Choroid plexus epithelial cell (primary cell): ENCODE measurements at regions not wholly inside any gene's neighbourhood (a gene's known extent, or its start where the extent isn't known, plus 50 kb on each side); places are given as distances from the start of the nearest gene placed in this dataset.

Experiments used
- DNase-seq: peaks from one replicate; pipeline ENCODE4 v3.0.0-alpha.2; 2010; ENCODE audit warnings: low read depth
- H3K4me3 ChIP-seq: 2 replicates; pipeline ENCODE4 v1.5.1; 2011; ENCODE audit warnings: low read depth, mild to moderate bottlenecking, control low read depth, low read length, moderate library complexity
- CTCF ChIP-seq: conservative IDR thresholded peaks from 2 replicates; pipeline ENCODE4 v1.5.1; 2011; ENCODE audit warnings: low read depth, mild to moderate bottlenecking, control low read depth, inconsistent platforms, low read length, moderate library complexity

- no peak for DNase-seq
- TF ChIP-seq CTCF: no peak
- H3K4me3 ChIP-seq: no peak overlapping the region
Observed at GRCh38 chr14:36021030-36021422, 155.5 kb downstream of the PTCSC3 start.

- TF ChIP-seq CTCF: no peak
- no peak overlapping the region for H3K4me3 ChIP-seq
- DNase-seq: no peak
Observed at GRCh38 chr14:36020120-36021029, 156.1 kb downstream of the PTCSC3 start.

- TF ChIP-seq CTCF: no peak
- no peak overlapping the region for H3K4me3 ChIP-seq
- DNase-seq: no peak
Observed at GRCh38 chr14:36019126-36019525, 157.4 kb downstream of the PTCSC3 start.

GRCh38 chr14:36014236-36014635 lies 162.3 kb downstream of the PTCSC3 start:
- H3K4me3 ChIP-seq: no peak overlapping the region
- TF ChIP-seq CTCF: no peak
- no peak for DNase-seq

GRCh38 chr14:36013483-36013882 lies 163.0 kb downstream of the PTCSC3 start:
- no peak for DNase-seq
- no peak for TF ChIP-seq CTCF
- H3K4me3 ChIP-seq: no peak overlapping the region

GRCh38 chr14:36012621-36013020 lies 163.9 kb downstream of the PTCSC3 start:
- TF ChIP-seq CTCF: no peak
- DNase-seq: no peak
- H3K4me3 ChIP-seq: no peak overlapping the region

- no peak for TF ChIP-seq CTCF
- DNase-seq: no peak
- no peak overlapping the region for H3K4me3 ChIP-seq
Observed at GRCh38 chr14:36009643-36010042, 166.9 kb downstream of the PTCSC3 start.
